CD4-positive, alpha-beta T cell treated with Interleukin-10 for 1 hour (primary cell): ENCODE measurements at regions not wholly inside any gene's neighbourhood (a gene's known extent, or its start where the extent isn't known, plus 50 kb on each side); places are given as distances from the start of the nearest gene placed in this dataset.
A peak's percentile ranks its signal among the peaks of the same experiment; 100 is the strongest.
"Not testable (repeated sequence)": the region's sequence is repeated elsewhere in the genome, so short reads cannot be mapped to it uniquely, and the experiment has no call there.

ENCODE experiments used
- DNase-seq: peaks from one replicate; pipeline ENCODE4 v3.0.0-alpha.2; 2020

DNA sequence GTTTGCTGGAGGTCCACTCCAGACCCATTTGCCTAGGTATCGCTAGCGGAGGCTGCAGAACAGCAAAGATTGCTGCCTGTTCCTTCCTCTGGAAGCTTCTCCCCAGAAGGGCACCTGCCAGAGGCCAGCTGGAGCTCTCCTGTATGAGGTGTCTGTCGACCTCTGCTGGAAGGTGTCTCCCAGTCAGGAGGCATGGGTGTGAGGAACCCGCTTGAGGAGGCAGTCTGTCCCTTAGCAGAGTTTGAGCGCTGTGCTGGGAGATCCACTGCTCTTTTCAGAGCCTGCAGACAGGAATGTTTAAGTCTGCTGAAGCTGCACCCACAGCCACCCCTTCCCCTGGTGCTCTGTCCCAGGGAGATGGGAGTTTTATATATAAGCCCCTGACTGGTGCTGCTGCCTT is 335.0 kb upstream of the DNAJC19 start:
- not testable (repeated sequence) for DNase-seq

DNA sequence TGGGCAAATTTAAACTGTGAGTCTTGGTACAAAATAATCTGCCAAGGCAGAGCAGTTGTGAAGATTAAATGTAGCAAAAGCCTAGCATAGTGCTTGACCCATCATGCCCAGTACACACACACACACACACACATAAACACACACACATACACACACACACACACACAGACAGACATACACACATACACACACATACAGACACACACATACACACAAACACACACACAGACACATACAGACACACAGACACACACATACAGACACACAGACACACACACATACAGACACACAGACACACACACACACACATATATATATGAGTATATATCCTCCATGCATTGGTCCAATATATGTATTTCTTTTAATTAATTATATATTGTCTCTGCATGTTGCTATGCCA is 328.8 kb upstream of the DNAJC19 start:
- no peak for DNase-seq

DNA sequence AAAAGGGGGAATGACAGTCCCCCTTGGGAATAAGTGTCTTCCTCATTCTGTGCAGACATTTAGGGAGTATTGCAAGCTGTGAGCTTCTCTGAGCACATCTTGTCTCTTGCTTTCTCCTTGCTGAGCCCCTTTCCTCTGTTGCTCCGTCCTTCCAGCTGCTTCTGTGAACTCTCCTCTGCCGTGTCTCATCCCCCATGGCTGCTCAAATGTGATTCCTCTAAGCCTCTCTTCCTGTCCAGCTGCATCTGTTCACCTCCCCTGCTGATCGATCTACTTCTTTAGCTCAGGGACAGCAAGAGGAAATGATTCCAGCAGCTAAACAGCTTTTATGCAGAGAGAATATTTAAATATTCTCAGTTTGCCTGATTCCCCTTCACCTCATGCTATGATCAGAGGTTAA is 328.0 kb upstream of the DNAJC19 start:
- DNase-seq, result no peak

DNA sequence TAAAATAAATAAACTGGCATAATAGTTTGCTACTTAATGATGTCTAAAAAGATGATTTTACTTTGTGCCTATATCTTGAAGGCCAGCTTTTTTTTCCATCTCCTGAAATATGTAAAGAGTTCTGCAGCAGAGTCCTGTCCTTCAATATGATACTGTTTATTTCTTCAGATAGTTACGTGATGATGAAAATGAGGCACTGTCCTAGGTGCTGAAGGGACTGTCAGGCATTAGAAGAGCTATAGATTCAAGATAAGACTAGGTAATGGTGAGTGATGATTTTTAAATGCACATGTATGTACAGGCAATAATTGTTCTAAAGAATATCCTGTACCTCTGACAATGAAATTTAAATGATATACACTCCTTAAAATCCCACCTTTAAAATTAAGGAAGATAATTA is 326.9 kb upstream of the DNAJC19 start:
- no peak for DNase-seq

DNA sequence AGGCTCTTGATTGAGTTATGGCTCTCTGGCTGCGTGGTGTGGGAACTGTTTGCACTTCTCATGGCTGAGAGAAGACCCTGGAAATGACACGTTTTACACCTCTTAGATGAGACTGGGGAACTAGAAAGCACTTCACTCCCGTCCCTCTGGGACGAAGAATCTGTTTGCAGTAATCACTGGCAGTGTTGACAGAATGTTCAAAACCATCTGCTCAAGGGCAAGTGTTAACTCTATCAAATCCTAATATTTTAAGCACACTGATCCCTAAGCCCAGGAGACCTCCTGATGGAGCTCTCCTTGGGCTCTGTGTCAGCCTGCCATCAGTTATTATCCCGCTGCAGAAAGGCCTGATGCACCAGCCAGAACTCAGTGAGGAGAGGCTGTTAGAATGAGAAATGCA is 323.8 kb upstream of the DNAJC19 start:
- no peak for DNase-seq

DNA sequence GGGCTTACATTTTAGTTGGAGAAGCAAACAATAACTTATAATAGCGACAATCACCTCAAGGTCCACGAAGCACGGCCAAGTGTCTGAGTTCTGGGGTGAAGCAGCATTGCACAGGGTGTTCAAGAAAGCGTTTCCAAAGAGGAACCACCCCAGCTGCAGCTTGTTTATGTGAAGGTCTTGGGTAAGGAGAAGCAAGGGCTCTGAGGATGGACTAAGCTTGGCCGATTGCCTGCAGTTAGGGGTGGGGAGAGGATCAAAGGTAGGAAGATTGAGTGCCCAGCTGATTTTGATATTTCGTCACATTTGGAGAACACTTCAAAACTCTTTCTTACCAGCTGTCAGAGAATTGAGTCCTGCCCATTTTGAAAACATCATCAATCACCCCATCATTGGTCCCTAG is 321.6 kb upstream of the DNAJC19 start:
- DNase-seq, result no peak

DNA sequence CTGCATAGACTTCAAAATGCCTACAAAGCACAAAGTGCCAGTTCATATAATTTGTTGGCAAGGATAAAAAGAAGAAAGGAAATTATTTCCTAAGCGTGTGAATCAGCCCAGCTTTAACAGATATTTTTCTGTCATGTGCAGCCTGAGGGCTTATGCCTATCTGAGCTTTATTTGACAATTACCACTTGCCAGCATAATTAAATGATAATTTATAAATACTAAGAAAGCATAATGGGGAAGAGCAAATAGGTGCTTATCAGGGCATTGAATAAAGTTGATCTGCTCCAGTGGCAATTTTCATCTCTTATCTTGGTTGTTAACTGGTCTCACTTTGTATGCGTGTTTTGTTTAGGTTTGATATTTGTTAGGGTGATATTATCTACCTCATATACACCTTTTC is 313.4 kb upstream of the DNAJC19 start:
- DNase-seq, result no peak

DNA sequence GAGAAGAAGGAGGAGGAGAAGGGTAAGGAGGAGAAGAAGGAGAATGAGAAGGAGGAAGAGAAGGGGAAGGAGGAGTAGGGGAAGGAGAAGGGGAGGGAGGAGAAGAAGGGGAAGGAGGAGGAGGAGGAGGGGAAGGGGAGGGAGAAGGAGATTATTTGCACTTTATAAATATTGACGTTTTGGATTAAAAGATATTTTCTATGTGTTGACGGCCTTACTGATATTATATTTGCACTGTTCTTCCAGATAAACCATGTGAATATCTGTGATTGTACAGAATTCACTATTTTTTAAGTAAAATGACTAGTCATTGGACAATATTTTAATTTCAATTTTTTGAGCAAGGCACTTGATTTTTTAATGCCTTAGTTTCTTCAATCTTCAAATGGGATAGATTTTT is 310.5 kb upstream of the DNAJC19 start:
- no peak for DNase-seq

DNA sequence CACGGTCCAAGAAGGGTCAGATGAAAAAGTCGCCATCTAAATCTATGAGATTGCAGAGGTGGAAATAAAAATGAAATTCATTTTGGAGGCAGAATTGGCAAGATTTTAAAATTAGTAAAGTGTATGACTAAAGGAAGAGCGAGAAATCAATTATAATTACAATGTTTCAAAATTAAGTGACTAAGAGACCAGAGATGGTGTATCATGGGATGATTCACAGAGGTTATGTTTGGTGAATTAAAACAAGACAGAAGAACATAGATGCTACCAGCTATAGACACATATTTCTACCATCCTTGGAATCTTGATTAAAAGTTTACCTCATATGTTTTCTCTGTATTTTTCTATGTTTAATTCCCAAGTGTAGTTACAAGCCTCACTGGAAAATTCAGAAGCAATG is 308.9 kb upstream of the DNAJC19 start:
- no peak for DNase-seq

DNA sequence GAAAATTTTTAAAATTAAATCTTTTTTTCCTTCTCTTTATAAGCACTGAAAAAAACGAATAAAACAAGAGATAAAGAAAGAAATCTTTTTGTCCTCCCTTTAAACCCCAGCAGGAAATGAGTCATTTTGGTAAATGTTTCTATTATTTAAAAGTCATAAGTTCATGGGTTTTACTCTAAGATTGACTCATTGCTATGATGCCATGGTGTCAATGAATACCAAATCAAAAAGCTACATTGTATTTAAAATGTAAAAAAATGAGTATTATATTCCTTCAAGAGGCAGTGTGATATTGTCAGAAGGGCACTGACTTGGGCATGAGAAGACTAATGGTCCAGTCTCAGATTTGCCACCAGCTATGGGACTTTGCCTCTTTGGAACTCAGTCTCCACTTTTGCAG is 303.4 kb upstream of the DNAJC19 start:
- DNase-seq, result no peak

DNA sequence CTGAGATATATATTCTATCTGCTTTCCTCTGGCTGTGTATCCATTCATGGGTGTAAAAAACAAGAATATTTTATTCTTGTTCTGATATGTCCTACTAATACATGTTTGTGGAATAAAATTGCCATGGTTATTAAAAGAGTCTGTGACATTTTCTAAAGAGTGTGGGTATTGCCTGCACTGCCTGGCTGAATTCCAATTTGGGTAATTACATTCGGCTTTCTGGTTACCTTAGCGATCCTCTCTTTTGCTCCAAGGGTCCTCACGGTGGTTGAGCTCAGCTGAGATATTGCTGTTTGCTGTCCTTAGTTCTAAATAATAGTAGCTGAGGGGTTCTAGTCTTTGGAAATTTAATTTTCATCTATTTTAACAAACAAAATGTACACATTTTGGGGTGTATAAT is 301.4 kb upstream of the DNAJC19 start:
- no peak for DNase-seq

DNA sequence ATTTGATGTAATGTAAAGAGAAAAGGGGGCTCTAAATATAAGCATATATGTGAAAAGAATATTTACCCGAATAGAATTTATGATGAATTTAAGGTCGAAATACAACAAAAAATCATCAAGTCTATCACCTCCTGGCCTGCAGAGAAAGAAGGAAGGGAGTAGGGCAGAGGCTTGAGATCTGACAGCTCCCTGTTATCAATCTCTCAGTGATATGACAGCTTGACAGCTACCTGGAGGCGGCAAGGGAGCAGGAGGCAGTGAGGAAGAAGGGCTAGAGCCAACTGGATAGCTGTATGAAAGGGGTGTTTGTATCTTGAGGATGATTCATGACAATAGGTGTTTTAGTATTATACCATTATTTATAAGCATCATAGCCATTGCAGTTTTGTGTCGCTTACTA is 299.8 kb upstream of the DNAJC19 start:
- no peak for DNase-seq

DNA sequence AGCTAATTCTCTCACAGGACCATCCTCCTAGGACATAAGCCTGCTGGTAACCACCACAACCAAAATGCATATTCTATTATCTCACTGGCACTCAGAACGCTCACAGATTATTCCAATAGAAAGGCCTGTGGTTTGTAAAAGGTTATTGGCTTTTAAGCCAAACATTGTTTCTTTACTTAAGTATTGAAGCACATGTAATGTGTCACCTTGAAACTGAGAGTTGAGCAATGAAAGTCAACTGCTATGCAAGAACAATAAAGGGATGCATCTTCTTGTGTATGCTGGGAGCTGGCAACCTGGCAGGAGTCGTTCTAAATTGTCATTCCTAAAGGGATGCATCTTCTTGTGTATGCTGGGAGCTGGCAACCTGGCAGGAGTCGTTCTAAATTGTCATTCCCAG is 298.6 kb upstream of the DNAJC19 start:
- no peak for DNase-seq

DNA sequence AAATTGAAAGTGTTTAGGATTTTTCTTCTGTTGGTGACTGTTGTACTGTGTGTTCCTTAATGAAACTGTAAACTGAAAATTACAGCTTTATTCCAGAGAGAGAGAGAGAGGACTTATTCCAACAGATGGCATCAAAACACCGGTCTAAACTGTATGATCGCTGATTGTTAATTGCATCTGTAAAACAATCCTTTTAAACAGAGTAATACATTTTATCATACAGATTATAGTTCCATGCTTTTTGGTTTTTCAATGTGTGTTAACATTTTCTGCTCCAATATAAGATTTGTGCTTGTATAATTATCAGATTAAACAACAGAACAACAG is 289.7 kb upstream of the DNAJC19 start:
- no peak for DNase-seq

DNA sequence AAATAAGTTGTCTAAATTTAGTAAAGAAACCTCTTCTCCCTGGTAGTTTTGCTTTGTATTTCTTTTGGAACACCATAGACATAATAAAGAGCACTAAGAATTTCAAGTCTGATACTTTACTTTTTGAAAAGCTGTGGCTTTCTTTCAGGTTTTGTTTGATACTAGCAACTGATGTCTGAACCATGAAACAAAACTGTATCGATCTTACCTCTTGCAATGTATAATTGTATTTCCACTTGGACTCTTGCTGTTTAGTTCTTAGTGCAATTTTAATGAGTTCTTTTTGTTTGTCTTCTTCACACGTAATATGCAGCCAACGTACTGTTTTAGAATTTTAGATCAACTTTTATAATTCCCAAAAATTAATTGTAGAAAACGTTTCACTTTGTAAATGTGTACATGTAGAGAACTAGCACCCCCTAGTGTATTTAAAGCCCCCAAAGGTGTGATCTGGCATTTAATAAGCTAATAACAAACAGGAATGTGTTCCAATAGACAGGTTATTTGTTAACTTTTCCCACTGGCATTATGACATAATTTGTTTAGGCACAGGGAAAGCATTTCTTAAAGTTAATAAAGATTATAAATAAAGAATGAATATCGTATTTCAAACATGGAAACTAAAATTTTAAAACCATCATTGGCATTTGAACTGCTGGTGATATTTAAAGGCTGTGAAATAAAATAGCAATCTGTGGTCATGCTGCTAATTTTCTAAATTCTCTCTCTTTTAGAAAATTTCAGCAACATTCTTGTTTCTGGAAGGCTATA is 289.1 kb upstream of the DNAJC19 start:
- DNase-seq, result peak; percentile 11

DNA sequence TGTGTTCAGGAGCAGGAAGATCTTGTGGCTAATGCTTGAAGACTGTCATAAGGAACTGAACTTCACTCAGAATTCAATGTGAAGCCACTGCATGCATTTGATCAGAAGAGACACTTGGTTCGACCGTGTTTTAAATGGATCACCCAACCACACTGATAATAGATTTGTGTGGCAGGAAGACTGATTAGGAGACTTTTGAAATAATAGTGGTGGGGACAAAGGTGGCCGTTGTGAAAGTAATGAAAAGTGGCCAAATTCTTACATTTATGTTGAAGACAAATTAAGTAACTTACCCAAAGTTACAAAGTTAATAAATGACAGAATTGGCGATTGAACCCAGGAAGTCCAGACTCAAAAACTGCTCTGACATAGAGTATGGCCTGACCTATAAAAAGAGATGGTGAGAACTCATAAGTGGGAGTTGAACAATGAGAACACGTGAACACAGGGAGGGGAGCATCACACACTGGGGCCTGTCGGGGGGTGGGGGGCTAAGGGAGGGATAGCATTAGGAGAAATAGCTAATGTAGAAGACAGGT is 286.9 kb upstream of the DNAJC19 start:
- no peak for DNase-seq

DNA sequence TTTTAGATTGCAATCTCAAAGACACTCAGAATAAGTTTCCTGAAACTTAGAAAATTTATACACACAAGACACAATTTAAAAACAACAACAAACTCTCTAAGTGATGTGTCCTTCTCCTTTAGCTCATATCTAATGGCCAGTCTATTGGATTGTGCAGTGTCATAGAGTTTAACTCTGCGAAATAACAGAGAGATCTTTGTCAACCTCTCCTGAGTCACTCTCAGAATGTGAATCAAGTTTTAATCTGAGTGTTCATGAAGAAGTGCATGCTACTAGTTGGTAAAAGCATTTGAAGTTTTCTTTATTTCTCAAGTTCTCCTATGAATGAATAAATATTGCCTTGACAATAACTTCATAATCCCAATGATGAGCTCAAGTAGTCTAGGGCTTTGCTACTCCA is 284.5 kb upstream of the DNAJC19 start:
- DNase-seq, result no peak

DNA sequence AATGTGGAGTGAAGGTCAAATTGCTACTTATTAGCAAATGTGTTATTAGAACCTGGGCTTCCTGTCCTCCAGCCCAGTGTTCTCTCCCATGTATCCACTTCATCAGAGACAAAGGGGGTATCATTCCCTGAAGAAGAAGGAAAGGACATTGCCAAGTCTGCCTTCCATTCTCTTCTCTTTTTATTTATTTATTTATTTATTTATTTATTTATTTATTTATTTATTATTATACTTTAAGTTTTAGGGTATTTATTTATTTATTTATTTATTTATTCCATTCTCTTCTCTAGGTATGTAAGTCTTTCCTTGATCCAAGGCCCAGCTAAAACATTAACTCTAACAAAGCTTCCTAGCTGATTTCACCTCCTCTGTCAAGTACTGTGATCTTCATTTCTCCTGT is 277.8 kb upstream of the DNAJC19 start:
- DNase-seq, result no peak

DNA sequence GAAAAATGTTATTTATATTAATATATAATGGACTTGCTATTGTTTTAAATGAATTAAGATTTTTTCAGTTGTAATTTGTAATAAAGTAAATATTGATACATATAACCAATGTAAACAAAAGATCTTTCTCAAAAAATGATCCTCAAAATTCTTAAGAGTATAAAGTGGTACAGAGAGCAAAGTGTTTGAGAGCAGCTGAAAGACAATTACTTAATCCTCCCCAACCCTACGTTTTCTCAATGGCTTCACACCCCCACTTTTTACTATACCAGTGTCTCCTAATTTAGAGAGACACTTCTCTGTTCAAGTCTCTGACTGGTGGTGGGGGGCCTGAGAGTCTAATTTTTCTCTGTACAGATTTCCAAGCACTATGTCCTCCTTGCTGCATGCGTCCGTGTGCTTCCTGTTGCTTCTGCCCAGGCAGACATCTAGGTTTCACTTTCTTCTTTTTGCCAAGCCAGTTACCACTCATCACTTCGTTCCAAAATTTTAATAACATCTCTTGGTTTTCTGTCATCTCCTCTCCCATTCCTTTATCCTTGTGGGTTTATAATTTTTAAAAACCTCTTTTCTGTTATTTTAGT is 276.3 kb upstream of the DNAJC19 start:
- no peak for DNase-seq

DNA sequence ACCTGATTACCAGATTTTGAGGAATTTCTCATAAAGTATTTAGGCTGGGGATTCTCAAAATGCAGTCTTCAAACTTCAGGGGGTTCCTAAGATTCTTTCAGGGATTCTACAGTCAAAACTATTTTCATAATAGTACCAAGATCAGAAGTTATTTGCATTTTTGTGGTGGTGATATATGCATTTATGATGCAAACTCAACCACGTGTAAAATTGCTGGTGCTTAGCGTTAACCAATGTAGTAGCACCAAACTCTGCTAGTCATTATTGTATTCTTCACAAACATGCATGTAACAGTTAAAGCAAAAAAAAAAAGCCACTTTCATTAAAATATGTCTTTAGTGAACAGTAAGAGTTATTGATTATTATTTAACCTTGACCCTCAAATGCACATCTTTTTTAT is 274.9 kb upstream of the DNAJC19 start:
- DNase-seq, result no peak

DNA sequence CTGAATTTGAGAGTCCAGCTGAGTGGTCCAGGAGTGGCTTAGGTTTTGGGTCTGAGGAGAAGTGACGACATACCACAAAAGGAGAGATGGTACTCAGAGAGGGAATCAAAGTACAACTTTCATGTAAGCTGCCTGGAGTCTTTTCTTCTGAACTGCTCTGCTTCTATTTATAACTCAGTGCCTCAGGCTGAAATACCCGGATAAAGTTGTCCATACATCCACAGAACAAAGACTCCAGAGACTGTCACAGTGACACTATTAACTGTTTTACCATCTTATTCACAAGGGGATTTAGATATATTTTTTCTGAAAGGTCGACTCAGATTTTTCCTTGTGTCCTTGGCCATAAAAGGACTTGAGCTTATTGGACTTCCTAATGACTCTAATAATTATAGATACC is 264.3 kb upstream of the DNAJC19 start:
- no peak for DNase-seq

DNA sequence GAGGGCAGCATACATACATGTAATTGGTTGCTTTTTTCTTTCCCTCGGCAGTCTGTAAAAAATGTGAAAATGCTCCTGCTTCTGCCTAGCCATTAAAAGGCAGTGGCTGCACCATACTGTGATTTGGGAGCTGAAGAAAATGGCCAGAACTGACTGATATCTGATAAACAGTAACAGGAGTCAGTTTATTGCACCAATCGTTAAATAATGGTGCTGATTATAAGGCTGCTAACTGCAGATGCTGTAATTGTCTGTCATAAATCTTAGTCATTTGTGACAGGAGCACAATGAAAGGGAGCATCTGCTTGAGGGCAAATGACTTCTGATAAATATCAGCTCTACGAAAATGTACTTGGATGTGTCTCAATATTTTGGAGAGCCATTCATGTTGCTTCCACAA is 263.1 kb upstream of the DNAJC19 start:
- no peak for DNase-seq

DNA sequence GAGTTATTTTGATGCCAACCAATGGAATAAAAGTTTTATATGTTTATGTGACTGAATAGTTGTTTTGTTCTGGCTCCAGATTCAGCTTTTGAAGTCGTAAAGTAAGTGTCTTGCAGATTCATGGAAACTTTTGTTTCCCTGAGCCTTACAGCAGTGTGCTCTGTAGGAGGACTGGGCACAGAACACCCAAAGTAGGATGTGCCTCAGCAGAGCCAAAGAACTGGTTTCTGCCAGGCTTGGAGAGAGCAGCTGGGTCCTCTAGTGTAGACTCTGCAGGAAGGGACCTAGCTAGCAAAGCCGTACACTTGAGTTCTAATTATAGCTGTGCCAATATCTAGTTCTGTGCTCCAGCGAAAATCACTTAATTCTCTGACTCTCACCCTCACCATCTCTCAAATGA is 261.2 kb upstream of the DNAJC19 start:
- DNase-seq, result no peak

DNA sequence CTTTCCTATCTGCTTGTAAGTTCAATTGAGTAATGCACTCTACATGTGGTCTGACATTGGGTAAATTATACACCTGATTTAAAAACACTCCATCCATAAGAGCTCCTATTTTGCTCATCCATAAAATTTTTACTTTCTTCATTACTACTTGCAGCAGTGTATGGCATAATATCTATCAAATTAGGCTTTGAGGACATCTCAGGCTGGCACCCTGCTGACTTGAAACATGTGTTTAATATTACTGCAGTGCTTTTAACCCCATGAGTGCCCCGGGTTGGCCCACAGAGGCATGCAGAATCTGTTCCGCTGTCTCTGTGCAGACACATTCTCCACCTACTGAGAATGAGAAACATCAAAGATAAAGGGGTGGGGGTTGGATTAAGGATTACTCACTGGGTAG is 249.9 kb upstream of the DNAJC19 start:
- no peak for DNase-seq

DNA sequence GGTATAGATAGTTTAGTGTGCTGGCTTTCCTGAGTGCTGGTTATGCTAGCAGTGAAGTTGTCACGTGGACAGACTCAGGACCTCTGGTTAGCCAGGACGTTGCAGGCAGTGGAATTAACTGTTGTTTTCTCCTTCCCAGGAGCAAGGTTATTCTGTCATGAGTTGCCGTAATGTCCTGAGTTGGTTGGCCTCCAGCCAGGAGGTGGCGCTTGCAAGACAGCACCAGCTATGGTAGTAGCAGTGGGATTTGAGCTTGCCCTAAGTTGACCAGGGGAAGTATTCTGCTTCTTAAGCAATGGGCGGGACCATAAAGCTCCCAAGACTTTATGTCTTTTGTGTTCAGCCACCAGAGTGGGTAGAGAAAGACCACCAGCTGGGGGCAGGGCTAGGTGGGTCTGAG is 240.7 kb upstream of the DNAJC19 start:
- DNase-seq, result no peak
